Fibroblast of lung (primary cell): ENCODE measurements at regions not wholly inside any gene's neighbourhood (a gene's known extent, or its start where the extent isn't known, plus 50 kb on each side); places are given as distances from the start of the nearest gene placed in this dataset.

Experiments used
- DNase-seq, 2 donors: peaks; one replicate each; pipeline versions ENCODE4 v3.0.0 to v3.0.0-alpha.2; 2010; ENCODE audit warnings: low read depth in 2 of 2
- H2AFZ ChIP-seq: 2 replicates; pipeline ENCODE4 v1.5.1; 2012; ENCODE audit warnings: low read length, control low read depth, inconsistent platforms
- H3K27ac ChIP-seq: 2 replicates; pipeline ENCODE4 v1.5.1; 2011; ENCODE audit warnings: low read length, control low read depth; ENCODE audit not compliant: insufficient read depth
- H3K27me3 ChIP-seq: 2 replicates; pipeline ENCODE4 v1.5.1; 2011; ENCODE audit warnings: mild to moderate bottlenecking, low read length; ENCODE audit not compliant: control insufficient read depth, insufficient read depth
- H3K36me3 ChIP-seq: 2 replicates; pipeline ENCODE4 v1.5.1; 2011; ENCODE audit warnings: low read length; ENCODE audit not compliant: control insufficient read depth, insufficient read depth
- H3K4me1 ChIP-seq: 2 replicates; pipeline ENCODE4 v1.5.1; 2011; ENCODE audit warnings: low read length; ENCODE audit not compliant: control insufficient read depth, insufficient read depth; ENCODE audit errors: extremely low read depth
- H3K4me2 ChIP-seq: 2 replicates; pipeline ENCODE4 v1.5.1; 2011; ENCODE audit warnings: low read length, control low read depth; ENCODE audit not compliant: insufficient read depth; ENCODE audit errors: extremely low read depth
- H3K4me3 ChIP-seq, 4 experiments: fragments of 200-600 bp in 1 of 4; sonication (generic) in 1 of 4; replicated peaks in 1 of 4; 2 replicates each; pipeline ENCODE4 v1.5.1; 2011 to 2016; ENCODE audit warnings: low read length in 4 of 4, low read depth in 3 of 4, mild to moderate bottlenecking in 3 of 4, control low read depth in 2 of 4, inconsistent platforms in 1 of 4, mixed read lengths in 1 of 4; ENCODE audit not compliant: insufficient read depth in 1 of 4; ENCODE audit errors: control extremely low read depth in 1 of 4
- H3K79me2 ChIP-seq: 2 replicates; pipeline ENCODE4 v1.5.1; 2012; ENCODE audit warnings: mild to moderate bottlenecking, low read length, inconsistent platforms; ENCODE audit not compliant: control insufficient read depth, insufficient read depth
- H3K9ac ChIP-seq: 2 replicates; pipeline ENCODE4 v1.5.1; 2011; ENCODE audit warnings: mild to moderate bottlenecking, low read length, control low read depth; ENCODE audit not compliant: insufficient read depth
- H3K9me3 ChIP-seq: 2 replicates; pipeline ENCODE4 v1.5.1; 2012; ENCODE audit warnings: low read depth, low read length; ENCODE audit not compliant: control insufficient read depth, insufficient read depth
- H4K20me1 ChIP-seq: 2 replicates; pipeline ENCODE4 v1.5.1; 2011; ENCODE audit warnings: low read length; ENCODE audit not compliant: control insufficient read depth, insufficient read depth; ENCODE audit errors: extremely low read depth
- CTCF ChIP-seq, 2 donors: IDR thresholded peaks in 1 of 2; conservative IDR thresholded peaks in 1 of 2; 1 replicate in 1 of 2; 2 replicates in 1 of 2; pipeline ENCODE4 v1.5.1; 2011 to 2012; ENCODE audit warnings: low read length in 2 of 2, control low read depth in 1 of 2, inconsistent platforms in 1 of 2, low read depth in 1 of 2, mild to moderate bottlenecking in 1 of 2
- EZH2 ChIP-seq: IDR thresholded peaks from 2 replicates; pipeline ENCODE4 v1.5.1; 2012; ENCODE audit warnings: low read length, control low read depth, mild to moderate bottlenecking; ENCODE audit errors: missing control alignments

GRCh38 chr20:23225407-23226060, 125.1 kb upstream of the NXT1 start:
- Histone ChIP-seq H2AFZ (no peak overlapping the region), H4K20me1 (no peaks in the 10 kb centered on the region), H3K36me3 (no peaks in the 10 kb centered on the region), H3K4me3 (no peak overlapping the region), H3K4me1 (peaks cover 11% of the 10 kb centered on the region), H3K79me2 (no peaks in the 10 kb centered on the region), H3K4me2 (no peak overlapping the region), H3K27me3 (no peaks in the 10 kb centered on the region), H3K27ac (no peak overlapping the region), H3K9me3 (no peaks in the 10 kb centered on the region), H3K9ac (no peak overlapping the region)
- no peak for TF ChIP-seq CTCF (conservative IDR thresholded peaks at IDR 0.05 in 1 of 2, IDR thresholded peaks at IDR 0.05 in 1 of 2; ENCODE audit: low read depth in 1 of 2, low read length in 2 of 2)
- no peak for TF ChIP-seq EZH2
- DNase-seq, result peak; percentile 76 to 96

- H3K36me3 ChIP-seq, result no peaks in the 10 kb centered on the region
- no peak overlapping the region for H3K27ac ChIP-seq
- TF ChIP-seq CTCF (conservative IDR thresholded peaks at IDR 0.05 in 1 of 2, IDR thresholded peaks at IDR 0.05 in 1 of 2; ENCODE audit: low read depth in 1 of 2, low read length in 2 of 2) (peak in 1 of 2 donors; percentile 4), EZH2 (no peak)
- no peaks in the 10 kb centered on the region for H3K9me3 ChIP-seq
- H3K4me2 ChIP-seq, result no peak overlapping the region
- H3K4me1 ChIP-seq, result peaks cover 11% of the 10 kb centered on the region
- DNase-seq, result no peak
- no peaks in the 10 kb centered on the region for H4K20me1 ChIP-seq
- no peaks in the 10 kb centered on the region for H3K79me2 ChIP-seq
- no peak overlapping the region for H3K4me3 ChIP-seq
- no peak overlapping the region for H3K9ac ChIP-seq
- no peak overlapping the region for H2AFZ ChIP-seq
- no peaks in the 10 kb centered on the region for H3K27me3 ChIP-seq
These were observed 125.8 kb upstream of the NXT1 start for GRCh38 chr20:23224806-23225205.

- H3K27me3 ChIP-seq, result no peaks in the 10 kb centered on the region
- no peak overlapping the region for H3K4me3 ChIP-seq
- H3K9ac ChIP-seq, result no peak overlapping the region
- H3K36me3 ChIP-seq, result no peaks in the 10 kb centered on the region
- no peak overlapping the region for H3K4me2 ChIP-seq
- DNase-seq, result no peak
- no peaks in the 10 kb centered on the region for H3K79me2 ChIP-seq
- H3K27ac ChIP-seq, result no peak overlapping the region
- no peak for TF ChIP-seq CTCF (conservative IDR thresholded peaks at IDR 0.05 in 1 of 2, IDR thresholded peaks at IDR 0.05 in 1 of 2; ENCODE audit: low read depth in 1 of 2, low read length in 2 of 2)
- no peak for TF ChIP-seq EZH2
- H3K9me3 ChIP-seq, result no peaks in the 10 kb centered on the region
- peaks cover 9% of the 10 kb centered on the region for H3K4me1 ChIP-seq
- H4K20me1 ChIP-seq, result no peaks in the 10 kb centered on the region
- no peak overlapping the region for H2AFZ ChIP-seq
These were observed 126.5 kb upstream of the NXT1 start for GRCh38 chr20:23223908-23224580.
